ENCODE measurements at regions not wholly inside any gene's neighbourhood (a gene's known extent, or its start where the extent isn't known, plus 50 kb on each side); places are given as distances from the start of the nearest gene placed in this dataset.

GRCh38 chr13:107217251-107217650, 649.3 kb upstream of the ARGLU1 start:
- POLR2A ChIA-PET: no interaction called here

More at GRCh38 chr13:107217251-107217650, 649.3 kb upstream of the ARGLU1 start:
- Histone ChIP-seq H3K27me3 (ENCODE audit: control insufficient read depth in 2 of 2, insufficient read depth in 2 of 2, low read length in 2 of 2) (no peaks in the 10 kb centered on the region), H3K4me1 (ENCODE audit: control insufficient read depth, extremely low read depth, insufficient read depth, low read length) (no peaks in the 10 kb centered on the region), H2AFZ (ENCODE audit: low read depth, low read length) (no peak overlapping the region), H3K27ac (ENCODE audit: insufficient read depth, low read depth, low read length) (no peak overlapping the region), H3K9ac (replicated peaks; ENCODE audit: extremely low read depth, insufficient read depth, low read length) (no peak overlapping the region), H3K36me3 (ENCODE audit: control insufficient read depth in 2 of 2, extremely low read depth in 1 of 2, insufficient read depth in 2 of 2, low read length in 2 of 2) (no peaks in the 10 kb centered on the region), H3K79me2 (ENCODE audit: control insufficient read depth, insufficient read depth, low read length) (no peaks in the 10 kb centered on the region), H3K9me3 (replicated peaks; ENCODE audit: control insufficient read depth, insufficient read depth, low read length) (no peaks in the 10 kb centered on the region), H4K20me1 (replicated peaks; ENCODE audit: control insufficient read depth, extremely low read depth, insufficient read depth, low read length) (no peaks in the 10 kb centered on the region), H3K9me1 (replicated peaks; ENCODE audit: control insufficient read depth, extremely low read depth, insufficient read depth, low read length) (no peaks in the 10 kb centered on the region), H3K4me3 (replicated peaks in 1 of 3; ENCODE audit: insufficient read depth in 1 of 3, low read depth in 1 of 3, low read length in 3 of 3) (no peak overlapping the region), H3K4me2 (ENCODE audit: insufficient read depth, low read length) (no peak overlapping the region)
- intact Hi-C loops (cut with micrococcal nuclease): no loop called here
- no TSS peak for BruUV-seq (replicated peaks)
- TF ChIP-seq MYC (IDR thresholded peaks at IDR 0.05; ENCODE audit: low read depth, low read length) (no peak), EZH2 (IDR thresholded peaks at IDR 0.05; ENCODE audit: borderline replicate concordance, low read depth, low read length, severe bottlenecking) (no peak), POLR2A (IDR thresholded peaks at IDR 0.05; ENCODE audit: low read depth, low read length) (no peak), POLR2AphosphoS5 (IDR thresholded peaks at IDR 0.05; ENCODE audit: insufficient read depth, low read depth, low read length) (no peak), FOS (IDR thresholded peaks at IDR 0.05; ENCODE audit: borderline replicate concordance, insufficient read depth, low read length) (no peak), JUN (IDR thresholded peaks at IDR 0.05; ENCODE audit: borderline replicate concordance, insufficient read depth, insufficient read length, low read depth) (no peak), GATA2 (IDR thresholded peaks at IDR 0.05; ENCODE audit: insufficient read depth, insufficient read length, low read depth, low read length) (no peak)
- TF ChIP-seq, protein P1, sequence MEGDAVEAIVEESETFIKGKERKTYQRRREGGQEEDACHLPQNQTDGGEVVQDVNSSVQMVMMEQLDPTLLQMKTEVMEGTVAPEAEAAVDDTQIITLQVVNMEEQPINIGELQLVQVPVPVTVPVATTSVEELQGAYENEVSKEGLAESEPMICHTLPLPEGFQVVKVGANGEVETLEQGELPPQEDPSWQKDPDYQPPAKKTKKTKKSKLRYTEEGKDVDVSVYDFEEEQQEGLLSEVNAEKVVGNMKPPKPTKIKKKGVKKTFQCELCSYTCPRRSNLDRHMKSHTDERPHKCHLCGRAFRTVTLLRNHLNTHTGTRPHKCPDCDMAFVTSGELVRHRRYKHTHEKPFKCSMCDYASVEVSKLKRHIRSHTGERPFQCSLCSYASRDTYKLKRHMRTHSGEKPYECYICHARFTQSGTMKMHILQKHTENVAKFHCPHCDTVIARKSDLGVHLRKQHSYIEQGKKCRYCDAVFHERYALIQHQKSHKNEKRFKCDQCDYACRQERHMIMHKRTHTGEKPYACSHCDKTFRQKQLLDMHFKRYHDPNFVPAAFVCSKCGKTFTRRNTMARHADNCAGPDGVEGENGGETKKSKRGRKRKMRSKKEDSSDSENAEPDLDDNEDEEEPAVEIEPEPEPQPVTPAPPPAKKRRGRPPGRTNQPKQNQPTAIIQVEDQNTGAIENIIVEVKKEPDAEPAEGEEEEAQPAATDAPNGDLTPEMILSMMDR (IDR thresholded peaks at IDR 0.05; ENCODE audit: extremely low read depth in 1 of 2, insufficient read depth in 1 of 2, low read depth in 1 of 2, low read length in 2 of 2): no peak
- TF ChIP-seq, protein P2, sequence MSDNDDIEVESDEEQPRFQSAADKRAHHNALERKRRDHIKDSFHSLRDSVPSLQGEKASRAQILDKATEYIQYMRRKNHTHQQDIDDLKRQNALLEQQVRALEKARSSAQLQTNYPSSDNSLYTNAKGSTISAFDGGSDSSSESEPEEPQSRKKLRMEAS (IDR thresholded peaks at IDR 0.05; ENCODE audit: insufficient read depth, insufficient read length): no peak
- CTCF ChIA-PET: interaction anchor here (1.4 to 4.8 kb wide), 3 partner anchors 14 to 651 kb away, joined by 4 to 16 read pairs (median 5); no protein-coding TSS in a partner anchor
- DNase-seq (ENCODE audit: low read depth, low spot score) (no peak), FAIRE-seq (no peak)
- dilution Hi-C loops (cut with MboI; ENCODE audit: extremely low pct_ligation_motif_present, low sequenced_read_pairs): no loop called here
